GM12878 (cell line): ENCODE measurements at regions not wholly inside any gene's neighbourhood (a gene's known extent, or its start where the extent isn't known, plus 50 kb on each side); places are given as distances from the start of the nearest gene placed in this dataset.

ENCODE experiments used
- ATAC-seq: fragments of 200-7000 bp; cut with Tn5 transposase; 3 replicates; pipeline ENCODE4 v1.9.1; 2020; ENCODE audit warnings: mild to moderate bottlenecking, moderate library complexity
- BruUV-seq: library from RNA; stranded (reverse); fragments of 400-500 nt; replicated peaks from 2 replicates; lab custom pipeline; 2021; lab: Mats Ljungman, UMichigan
- CTCF ChIA-PET: fragments of 300-600 bp; sonication (Branson Sonifier 250); formaldehyde crosslinking; extraction: SDS; loops from one replicate; lab custom pipeline; 2021; ENCODE audit warnings: inconsistent platforms; lab: Yijun Ruan, JAX
- POLR2A ChIA-PET: fragments of 350-600 bp; formaldehyde crosslinking; extraction: SDS; loops from one replicate; lab custom pipeline; 2021; ENCODE audit warnings: inconsistent platforms; lab: Charles Lee
- RAD21 ChIA-PET: fragments of 300-600 bp; sonication (Branson Sonifier 250); formaldehyde crosslinking; loops from one replicate; lab custom pipeline; 2023; ENCODE audit warnings: antibody characterized with exemption; ENCODE audit not compliant: unreplicated experiment; lab: Charles Lee
- SMC1A ChIA-PET: fragments of 300-600 bp; sonication (Branson Sonifier 250); formaldehyde crosslinking; loops from one replicate; lab custom pipeline; 2023; ENCODE audit not compliant: unreplicated experiment, uncharacterized antibody; lab: Charles Lee
- DNase-seq: peaks from one replicate; pipeline ENCODE4 v3.0.0-alpha.2; 2011; ENCODE audit warnings: low read depth, low spot score
- FAIRE-seq: peaks from 3 replicates; lab custom pipeline; 2011; peaks lifted over from hg19 to GRCh38; lab: Jason Lieb, UNC
- H2AFZ ChIP-seq: 2 replicates; pipeline ENCODE4 v1.6.0; 2011; ENCODE audit warnings: low read depth, low read length, control low read depth; ENCODE audit not compliant: control insufficient read depth
- H3K27ac ChIP-seq: 2 replicates; pipeline ENCODE4 v1.5.1; 2011; ENCODE audit warnings: control low read depth; ENCODE audit not compliant: control insufficient read depth, insufficient read depth
- H3K27me3 ChIP-seq, 2 experiments: replicated peaks in 1 of 2; 2 replicates each; pipeline versions ENCODE4 v1.6.0 to v1.6.1; 2011; ENCODE audit warnings: low read length in 1 of 2; ENCODE audit not compliant: control insufficient read depth in 2 of 2, insufficient read depth in 2 of 2
- H3K36me3 ChIP-seq, 2 experiments: 2 replicates each; pipeline ENCODE4 v1.5.1; 2011; ENCODE audit warnings: low read length in 1 of 2; ENCODE audit not compliant: control insufficient read depth in 2 of 2, insufficient read depth in 2 of 2
- H3K4me1 ChIP-seq: 2 replicates; pipeline ENCODE4 v1.6.1; 2011; ENCODE audit warnings: mild to moderate bottlenecking, low read length, moderate library complexity, mixed read lengths; ENCODE audit not compliant: control insufficient read depth, insufficient read depth
- H3K4me2 ChIP-seq: 2 replicates; pipeline ENCODE4 v1.6.0; 2011; ENCODE audit warnings: control low read depth; ENCODE audit not compliant: control insufficient read depth, insufficient read depth
- H3K4me3 ChIP-seq: fragments of 200-600 bp; sonication (generic); 2 replicates; pipeline ENCODE4 v1.5.1; 2016
- H3K79me2 ChIP-seq: 2 replicates; pipeline ENCODE4 v1.6.0; 2011; ENCODE audit warnings: low read length; ENCODE audit not compliant: control insufficient read depth, insufficient read depth
- H3K9ac ChIP-seq: 2 replicates; pipeline ENCODE4 v1.8.0; 2011; ENCODE audit warnings: low read length, control low read depth, mixed read lengths; ENCODE audit not compliant: control insufficient read depth, insufficient read depth
- H3K9me3 ChIP-seq: replicated peaks from 3 replicates; pipeline ENCODE4 v1.5.1; 2011; ENCODE audit warnings: mild to moderate bottlenecking, low read length; ENCODE audit not compliant: control insufficient read depth, insufficient read depth
- H4K20me1 ChIP-seq: 2 replicates; pipeline ENCODE4 v1.6.0; 2011; ENCODE audit not compliant: control insufficient read depth, insufficient read depth
- BHLHE40 ChIP-seq, 2 experiments: fragments of 450-650 bp in 1 of 2; IDR thresholded peaks; 2 replicates each; pipeline ENCODE4 v1.6.1; 2011 to 2017; ENCODE audit warnings: low read depth in 2 of 2, borderline replicate concordance in 1 of 2, improper control_type of control experiment in 1 of 2, low read length in 1 of 2, mild to moderate bottlenecking in 1 of 2
- RAD51 ChIP-seq: fragments of 450-650 bp; IDR thresholded peaks from 2 replicates; pipeline ENCODE4 v1.6.1; 2016; ENCODE audit warnings: moderate library complexity, mild to moderate bottlenecking, inconsistent platforms
- ZSCAN29 ChIP-seq: fragments of 450-650 bp; IDR thresholded peaks from 2 replicates; pipeline ENCODE4 v1.6.1; 2017; ENCODE audit warnings: mild to moderate bottlenecking, moderate library complexity
- WGBS: methylation state at CpG from one replicate; pipeline ENCODE4 v1.1.6; 2016; ENCODE audit warnings: low lambda C conversion rate; ENCODE audit not compliant: insufficient replicate concordance, insufficient coverage; ENCODE audit errors: missing lambda C conversion rate; 5-methylcytosine and 5-hydroxymethylcytosine counted together
- in situ Hi-C: fragments of 300-500 bp; cut with MboI; formaldehyde crosslinking; loops from 9 replicates; pipeline ENCODE4 v1.14.3; 2018; ENCODE audit warnings: mixed read lengths
- intact Hi-C: fragments of 100-400 bp; cut with micrococcal nuclease; formaldehyde crosslinking; loops from one replicate; pipeline ENCODE4 v1.14.2; 2022; ENCODE audit not compliant: unreplicated experiment
- TF ChIP-seq, protein P1 (sequence below): IDR thresholded peaks from 2 replicates; pipeline ENCODE4 v1.6.1; 2012; ENCODE audit warnings: improper control_type of control experiment, low read depth, low read length; ENCODE audit not compliant: insufficient replicate concordance

DNA sequence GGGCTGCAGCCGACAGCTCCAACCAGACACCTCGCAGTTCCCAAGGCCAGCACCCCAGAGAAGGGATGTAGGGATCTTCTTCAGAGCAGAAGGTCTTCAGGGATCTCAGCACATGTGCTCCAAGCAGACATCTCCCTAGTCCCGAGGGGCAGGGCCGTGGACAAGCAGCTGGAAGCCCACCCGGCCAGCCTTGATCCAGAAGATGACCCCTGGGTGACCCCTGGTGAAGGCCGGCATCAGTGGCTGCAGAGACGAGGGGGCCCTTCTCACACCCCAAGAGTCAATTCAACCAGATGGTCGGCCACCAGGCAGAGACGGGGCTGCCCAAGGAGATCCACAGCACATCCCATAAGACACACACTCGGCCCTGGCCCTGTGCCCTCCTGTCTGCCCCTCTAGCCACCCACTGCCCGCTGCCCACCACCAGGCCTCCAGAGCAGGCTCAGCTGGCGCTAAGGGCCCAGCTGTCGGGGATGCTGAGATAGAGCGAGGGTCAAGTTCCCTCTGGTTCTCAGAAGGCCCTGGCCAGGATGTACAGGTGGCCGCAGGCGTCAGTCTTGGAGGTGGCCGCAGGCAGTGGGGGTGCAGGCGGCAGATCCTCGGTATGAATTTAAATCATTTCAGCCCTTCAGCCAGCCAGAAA, 168.3 kb downstream of the BRD1 start:
- Histone ChIP-seq H3K4me1 (no peaks in the 10 kb centered on the region), H3K4me2 (no peak overlapping the region), H2AFZ (no peak overlapping the region), H3K9ac (no peak overlapping the region), H4K20me1 (no peaks in the 10 kb centered on the region), H3K27me3 (no peaks in the 10 kb centered on the region), H3K4me3 (no peak overlapping the region), H3K79me2 (peaks cover 18% of the 10 kb centered on the region), H3K27ac (no peak overlapping the region), H3K9me3 (no peaks in the 10 kb centered on the region; the same call in 2 of the 3 replicates), H3K36me3 (no peaks in the 10 kb centered on the region; a peak in 1 of 4 replicates)
- POLR2A ChIA-PET: no interaction called here
- TF ChIP-seq, protein P1, sequence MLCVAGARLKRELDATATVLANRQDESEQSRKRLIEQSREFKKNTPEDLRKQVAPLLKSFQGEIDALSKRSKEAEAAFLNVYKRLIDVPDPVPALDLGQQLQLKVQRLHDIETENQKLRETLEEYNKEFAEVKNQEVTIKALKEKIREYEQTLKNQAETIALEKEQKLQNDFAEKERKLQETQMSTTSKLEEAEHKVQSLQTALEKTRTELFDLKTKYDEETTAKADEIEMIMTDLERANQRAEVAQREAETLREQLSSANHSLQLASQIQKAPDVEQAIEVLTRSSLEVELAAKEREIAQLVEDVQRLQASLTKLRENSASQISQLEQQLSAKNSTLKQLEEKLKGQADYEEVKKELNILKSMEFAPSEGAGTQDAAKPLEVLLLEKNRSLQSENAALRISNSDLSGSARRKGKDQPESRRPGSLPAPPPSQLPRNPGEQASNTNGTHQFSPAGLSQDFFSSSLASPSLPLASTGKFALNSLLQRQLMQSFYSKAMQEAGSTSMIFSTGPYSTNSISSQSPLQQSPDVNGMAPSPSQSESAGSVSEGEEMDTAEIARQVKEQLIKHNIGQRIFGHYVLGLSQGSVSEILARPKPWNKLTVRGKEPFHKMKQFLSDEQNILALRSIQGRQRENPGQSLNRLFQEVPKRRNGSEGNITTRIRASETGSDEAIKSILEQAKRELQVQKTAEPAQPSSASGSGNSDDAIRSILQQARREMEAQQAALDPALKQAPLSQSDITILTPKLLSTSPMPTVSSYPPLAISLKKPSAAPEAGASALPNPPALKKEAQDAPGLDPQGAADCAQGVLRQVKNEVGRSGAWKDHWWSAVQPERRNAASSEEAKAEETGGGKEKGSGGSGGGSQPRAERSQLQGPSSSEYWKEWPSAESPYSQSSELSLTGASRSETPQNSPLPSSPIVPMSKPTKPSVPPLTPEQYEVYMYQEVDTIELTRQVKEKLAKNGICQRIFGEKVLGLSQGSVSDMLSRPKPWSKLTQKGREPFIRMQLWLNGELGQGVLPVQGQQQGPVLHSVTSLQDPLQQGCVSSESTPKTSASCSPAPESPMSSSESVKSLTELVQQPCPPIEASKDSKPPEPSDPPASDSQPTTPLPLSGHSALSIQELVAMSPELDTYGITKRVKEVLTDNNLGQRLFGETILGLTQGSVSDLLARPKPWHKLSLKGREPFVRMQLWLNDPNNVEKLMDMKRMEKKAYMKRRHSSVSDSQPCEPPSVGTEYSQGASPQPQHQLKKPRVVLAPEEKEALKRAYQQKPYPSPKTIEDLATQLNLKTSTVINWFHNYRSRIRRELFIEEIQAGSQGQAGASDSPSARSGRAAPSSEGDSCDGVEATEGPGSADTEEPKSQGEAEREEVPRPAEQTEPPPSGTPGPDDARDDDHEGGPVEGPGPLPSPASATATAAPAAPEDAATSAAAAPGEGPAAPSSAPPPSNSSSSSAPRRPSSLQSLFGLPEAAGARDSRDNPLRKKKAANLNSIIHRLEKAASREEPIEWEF: no peak
- TF ChIP-seq BHLHE40 (IDR thresholded peaks at IDR 0.05; ENCODE audit: borderline replicate concordance in 1 of 2, low read depth in 2 of 2, low read length in 1 of 2): no peak
- no peak for TF ChIP-seq ZSCAN29
- no peak for TF ChIP-seq RAD51
- 54% methylated on average over 19 of the region's 19 CpGs for WGBS
- RAD21 ChIA-PET: no interaction called here
- no TSS peak for BruUV-seq
- CTCF ChIA-PET: no interaction called here
- DNase-seq (no peak), ATAC-seq (no peak), FAIRE-seq (no peak)
- intact Hi-C loops (no loop called here), in situ Hi-C loops (no loop called here)
- SMC1A ChIA-PET: no interaction called here
